ENCODE measurements at regions not wholly inside any gene's neighbourhood (a gene's known extent, or its start where the extent isn't known, plus 50 kb on each side); places are given as distances from the start of the nearest gene placed in this dataset.

- TF ChIP-seq TAF1 (IDR thresholded peaks at IDR 0.05; ENCODE audit: low read depth, low read length) (no peak), SRF (IDR thresholded peaks at IDR 0.05; ENCODE audit: low read depth, low read length) (no peak), TAF7 (optimal IDR thresholded peaks at IDR 0.05; ENCODE audit: borderline replicate concordance, low read depth, low read length) (no peak), RAD21 (IDR thresholded peaks at IDR 0.05 in 1 of 2, conservative IDR thresholded peaks at IDR 0.05 in 1 of 2; ENCODE audit: low read depth in 2 of 2, low read length in 2 of 2) (no peak), RBBP5 (IDR thresholded peaks at IDR 0.05; ENCODE audit: borderline replicate concordance, low read depth, low read length) (no peak)
Observed at GRCh38 chr1:58946390-58946789, 162.5 kb upstream of the JUN start (continued).

Data from H1 (cell line).